Nephron (organoid): ENCODE measurements at regions not wholly inside any gene's neighbourhood (a gene's known extent, or its start where the extent isn't known, plus 50 kb on each side); places are given as distances from the start of the nearest gene placed in this dataset.

Experiments
- H3K27ac Mint-ChIP-seq, 3 experiments: 2 replicates each; pipeline ENCODE4 v1.8.0; 2020; ENCODE audit warnings: mixed read lengths in 3 of 3, mild to moderate bottlenecking in 2 of 3, moderate library complexity in 1 of 3
- H3K27me3 Mint-ChIP-seq: 2 replicates; pipeline ENCODE4 v1.8.0; 2021; ENCODE audit warnings: low read depth, mild to moderate bottlenecking, moderate library complexity, mixed read lengths
- H3K36me3 Mint-ChIP-seq: 2 replicates; pipeline ENCODE4 v1.8.0; 2020; ENCODE audit warnings: low read depth, mixed read lengths
- H3K4me1 Mint-ChIP-seq: 2 replicates; pipeline ENCODE4 v1.8.0; 2020; ENCODE audit warnings: mixed read lengths
- H3K4me3 Mint-ChIP-seq, 3 experiments: 2 replicates each; pipeline ENCODE4 v1.8.0; 2020; ENCODE audit warnings: mild to moderate bottlenecking in 3 of 3, mixed read lengths in 3 of 3, moderate library complexity in 2 of 3
- H3K9me3 Mint-ChIP-seq: 2 replicates; pipeline ENCODE4 v1.8.0; 2020; ENCODE audit warnings: mixed read lengths
- TF ChIP-seq, protein P1 (sequence below), 3 experiments: fragments of 200-600 bp; sonication (generic); IDR thresholded peaks; one replicate each; pipeline ENCODE4 v1.5.0; 2021; ENCODE audit warnings: antibody characterized with exemption in 3 of 3; ENCODE audit not compliant: unreplicated experiment in 3 of 3

DNA sequence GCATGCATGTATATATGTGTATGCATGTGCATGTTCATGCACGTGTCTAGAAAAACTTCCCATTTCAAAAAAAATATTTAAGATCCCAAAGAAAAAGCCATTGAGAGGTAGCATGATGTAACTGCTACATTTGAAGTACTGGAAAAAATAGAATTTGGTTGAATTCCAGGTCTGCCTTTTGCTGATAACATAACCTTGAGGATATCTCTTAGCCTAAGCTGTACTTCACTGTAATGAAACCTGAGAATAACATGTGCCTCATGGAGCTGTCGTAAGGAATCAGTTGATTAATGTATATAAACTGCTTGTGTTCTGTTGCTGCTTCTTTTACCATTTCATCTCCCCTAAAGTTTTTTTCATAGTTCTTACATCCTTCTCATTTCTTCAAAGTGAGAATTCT is 351.8 kb downstream of the GRIA2 start:
- Mint-ChIP-seq H3K36me3 (no peaks in the 10 kb centered on the region), H3K4me1 (peaks cover 7% of the 10 kb centered on the region), H3K4me3 (no peak overlapping the region), H3K9me3 (no peaks in the 10 kb centered on the region), H3K27ac (no peak overlapping the region), H3K27me3 (no peaks in the 10 kb centered on the region)
- TF ChIP-seq, protein P1, sequence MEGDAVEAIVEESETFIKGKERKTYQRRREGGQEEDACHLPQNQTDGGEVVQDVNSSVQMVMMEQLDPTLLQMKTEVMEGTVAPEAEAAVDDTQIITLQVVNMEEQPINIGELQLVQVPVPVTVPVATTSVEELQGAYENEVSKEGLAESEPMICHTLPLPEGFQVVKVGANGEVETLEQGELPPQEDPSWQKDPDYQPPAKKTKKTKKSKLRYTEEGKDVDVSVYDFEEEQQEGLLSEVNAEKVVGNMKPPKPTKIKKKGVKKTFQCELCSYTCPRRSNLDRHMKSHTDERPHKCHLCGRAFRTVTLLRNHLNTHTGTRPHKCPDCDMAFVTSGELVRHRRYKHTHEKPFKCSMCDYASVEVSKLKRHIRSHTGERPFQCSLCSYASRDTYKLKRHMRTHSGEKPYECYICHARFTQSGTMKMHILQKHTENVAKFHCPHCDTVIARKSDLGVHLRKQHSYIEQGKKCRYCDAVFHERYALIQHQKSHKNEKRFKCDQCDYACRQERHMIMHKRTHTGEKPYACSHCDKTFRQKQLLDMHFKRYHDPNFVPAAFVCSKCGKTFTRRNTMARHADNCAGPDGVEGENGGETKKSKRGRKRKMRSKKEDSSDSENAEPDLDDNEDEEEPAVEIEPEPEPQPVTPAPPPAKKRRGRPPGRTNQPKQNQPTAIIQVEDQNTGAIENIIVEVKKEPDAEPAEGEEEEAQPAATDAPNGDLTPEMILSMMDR (IDR thresholded peaks at IDR 0.05; ENCODE audit: unreplicated experiment in 3 of 3) = no peak

- TF ChIP-seq, protein P1 (IDR thresholded peaks at IDR 0.05; ENCODE audit: unreplicated experiment in 3 of 3) = no peak
- H3K27me3 Mint-ChIP-seq = no peaks in the 10 kb centered on the region
- no peak overlapping the region for H3K4me3 Mint-ChIP-seq
- H3K9me3 Mint-ChIP-seq = no peaks in the 10 kb centered on the region
- H3K4me1 Mint-ChIP-seq = no peaks in the 10 kb centered on the region
- no peaks in the 10 kb centered on the region for H3K36me3 Mint-ChIP-seq
- no peak overlapping the region for H3K27ac Mint-ChIP-seq
Observed at GRCh38 chr4:157564771-157565170, 344.2 kb downstream of the GRIA2 start.

- TF ChIP-seq, protein P1 (IDR thresholded peaks at IDR 0.05; ENCODE audit: unreplicated experiment in 3 of 3) = no peak
- Mint-ChIP-seq H3K27me3 (no peaks in the 10 kb centered on the region), H3K4me1 (no peaks in the 10 kb centered on the region), H3K27ac (no peak overlapping the region), H3K4me3 (no peak overlapping the region), H3K36me3 (no peaks in the 10 kb centered on the region), H3K9me3 (no peaks in the 10 kb centered on the region)
Observed at GRCh38 chr4:157564218-157564617, 343.7 kb downstream of the GRIA2 start.

DNA sequence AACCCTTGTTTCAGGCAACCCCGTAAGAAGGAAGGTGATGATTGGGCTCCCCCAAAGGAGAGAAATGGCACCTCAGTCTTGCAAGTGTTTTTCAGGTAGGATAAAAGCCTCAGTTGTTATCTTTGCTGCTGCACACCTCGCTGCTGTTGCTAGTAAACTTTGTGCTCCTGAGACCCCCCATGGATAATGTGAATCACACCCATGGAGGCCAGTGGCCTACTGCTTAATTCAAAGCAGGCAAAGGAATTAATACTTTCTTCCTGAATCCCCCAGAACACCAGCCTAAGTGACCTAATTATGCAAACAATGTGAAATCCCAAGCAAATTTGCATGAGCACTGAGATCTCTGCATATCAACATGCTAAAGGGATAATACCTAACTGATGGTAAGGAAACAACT is 337.5 kb downstream of the GRIA2 start:
- H3K36me3 Mint-ChIP-seq = no peaks in the 10 kb centered on the region
- no peaks in the 10 kb centered on the region for H3K4me1 Mint-ChIP-seq
- no peak overlapping the region for H3K27ac Mint-ChIP-seq
- H3K9me3 Mint-ChIP-seq = no peaks in the 10 kb centered on the region
- TF ChIP-seq, protein P1 (IDR thresholded peaks at IDR 0.05; ENCODE audit: unreplicated experiment in 3 of 3) = no peak
- no peaks in the 10 kb centered on the region for H3K27me3 Mint-ChIP-seq
- no peak overlapping the region for H3K4me3 Mint-ChIP-seq

GRCh38 chr4:157550028-157550427 is 329.5 kb downstream of the GRIA2 start:
- no peaks in the 10 kb centered on the region for H3K27me3 Mint-ChIP-seq
- peaks cover 9% of the 10 kb centered on the region for H3K4me1 Mint-ChIP-seq
- peak overlapping the region; percentile 4 to 65 (median 24) for H3K27ac Mint-ChIP-seq
- H3K4me3 Mint-ChIP-seq = no peak overlapping the region
- TF ChIP-seq, protein P1 (IDR thresholded peaks at IDR 0.05; ENCODE audit: unreplicated experiment in 3 of 3) = no peak
- H3K36me3 Mint-ChIP-seq = no peaks in the 10 kb centered on the region
- H3K9me3 Mint-ChIP-seq = peaks cover 4% of the 10 kb centered on the region

DNA sequence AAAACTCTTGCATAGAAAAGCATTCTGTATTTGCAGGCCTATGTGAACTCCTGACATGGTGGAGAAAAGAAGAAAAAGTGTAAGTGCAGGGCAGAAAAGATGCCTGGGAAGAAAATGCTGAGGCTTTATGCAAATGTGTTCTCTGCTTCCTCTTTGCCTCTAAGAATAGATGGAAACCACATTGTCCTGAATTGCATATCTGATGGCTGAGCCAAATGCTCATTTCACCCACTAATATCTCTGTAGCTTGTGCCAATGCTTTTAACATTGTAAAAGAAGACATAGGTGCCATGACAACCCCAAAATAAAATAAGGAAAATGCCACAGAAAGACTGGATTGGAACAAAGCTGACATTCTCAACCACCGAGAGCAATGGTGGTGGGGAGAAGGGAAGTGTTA is 307.4 kb downstream of the GRIA2 start:
- TF ChIP-seq, protein P1 (IDR thresholded peaks at IDR 0.05; ENCODE audit: unreplicated experiment in 3 of 3) = no peak
- H3K9me3 Mint-ChIP-seq = peaks cover 39% of the 10 kb centered on the region
- no peak overlapping the region for H3K27ac Mint-ChIP-seq
- no peak overlapping the region for H3K4me3 Mint-ChIP-seq
- no peaks in the 10 kb centered on the region for H3K27me3 Mint-ChIP-seq
- H3K4me1 Mint-ChIP-seq = no peaks in the 10 kb centered on the region
- no peaks in the 10 kb centered on the region for H3K36me3 Mint-ChIP-seq
